ENCODE measurements at regions not wholly inside any gene's neighbourhood (a gene's known extent, or its start where the extent isn't known, plus 50 kb on each side); places are given as distances from the start of the nearest gene placed in this dataset.

DNA sequence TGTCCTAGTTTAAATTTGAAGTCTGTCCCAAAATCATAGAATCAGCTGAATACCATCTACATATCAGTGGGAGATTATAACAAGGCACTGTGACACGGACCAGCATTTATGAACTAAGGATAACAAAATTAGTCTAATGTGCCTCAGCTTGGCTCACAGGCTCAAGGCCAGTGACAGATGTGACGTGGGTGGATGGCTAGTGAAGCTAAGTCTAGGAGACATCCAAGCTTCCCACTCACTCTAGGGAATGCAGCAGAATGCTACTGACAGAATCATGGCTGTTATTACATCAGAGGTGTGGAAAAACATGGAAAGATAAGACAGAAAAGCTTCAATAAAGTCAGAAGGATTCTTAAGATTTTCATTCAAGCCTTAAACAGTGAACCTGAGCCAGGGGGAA is 329.9 kb downstream of the NAF1 start:
- TF ChIP-seq, protein P1, sequence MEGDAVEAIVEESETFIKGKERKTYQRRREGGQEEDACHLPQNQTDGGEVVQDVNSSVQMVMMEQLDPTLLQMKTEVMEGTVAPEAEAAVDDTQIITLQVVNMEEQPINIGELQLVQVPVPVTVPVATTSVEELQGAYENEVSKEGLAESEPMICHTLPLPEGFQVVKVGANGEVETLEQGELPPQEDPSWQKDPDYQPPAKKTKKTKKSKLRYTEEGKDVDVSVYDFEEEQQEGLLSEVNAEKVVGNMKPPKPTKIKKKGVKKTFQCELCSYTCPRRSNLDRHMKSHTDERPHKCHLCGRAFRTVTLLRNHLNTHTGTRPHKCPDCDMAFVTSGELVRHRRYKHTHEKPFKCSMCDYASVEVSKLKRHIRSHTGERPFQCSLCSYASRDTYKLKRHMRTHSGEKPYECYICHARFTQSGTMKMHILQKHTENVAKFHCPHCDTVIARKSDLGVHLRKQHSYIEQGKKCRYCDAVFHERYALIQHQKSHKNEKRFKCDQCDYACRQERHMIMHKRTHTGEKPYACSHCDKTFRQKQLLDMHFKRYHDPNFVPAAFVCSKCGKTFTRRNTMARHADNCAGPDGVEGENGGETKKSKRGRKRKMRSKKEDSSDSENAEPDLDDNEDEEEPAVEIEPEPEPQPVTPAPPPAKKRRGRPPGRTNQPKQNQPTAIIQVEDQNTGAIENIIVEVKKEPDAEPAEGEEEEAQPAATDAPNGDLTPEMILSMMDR (IDR thresholded peaks at IDR 0.05) = no peak
- TF ChIP-seq EZH2phosphoT487 (IDR thresholded peaks at IDR 0.05) (no peak), EZH2 (IDR thresholded peaks at IDR 0.05) (no peak)
